ENCODE measurements at regions not wholly inside any gene's neighbourhood (a gene's known extent, or its start where the extent isn't known, plus 50 kb on each side); places are given as distances from the start of the nearest gene placed in this dataset.
"Not testable (repeated sequence)": the region's sequence is repeated elsewhere in the genome, so short reads cannot be mapped to it uniquely, and the experiment has no call there.

DNA sequence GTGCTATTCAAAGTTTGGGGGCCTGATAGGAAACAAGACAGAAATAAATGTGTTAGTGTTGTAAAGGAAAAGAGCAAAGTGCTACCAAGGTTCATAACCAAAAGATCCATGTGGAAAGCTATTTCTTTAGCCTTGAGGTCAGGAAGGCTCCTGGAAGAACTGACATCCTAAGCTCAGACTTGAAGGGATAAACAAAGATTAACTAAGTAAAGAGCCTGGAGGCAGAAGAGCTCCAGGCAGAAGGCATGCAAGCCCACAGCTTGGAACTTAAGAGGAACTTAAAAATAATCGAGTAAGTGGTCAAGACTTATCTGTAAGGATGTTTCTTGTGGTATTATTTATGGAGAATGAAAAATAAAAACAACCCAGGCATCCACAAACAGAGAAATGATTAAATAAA is 245.0 kb upstream of the MGAT5 start:
- intact Hi-C loops (cut with micrococcal nuclease): no loop called here

DNA sequence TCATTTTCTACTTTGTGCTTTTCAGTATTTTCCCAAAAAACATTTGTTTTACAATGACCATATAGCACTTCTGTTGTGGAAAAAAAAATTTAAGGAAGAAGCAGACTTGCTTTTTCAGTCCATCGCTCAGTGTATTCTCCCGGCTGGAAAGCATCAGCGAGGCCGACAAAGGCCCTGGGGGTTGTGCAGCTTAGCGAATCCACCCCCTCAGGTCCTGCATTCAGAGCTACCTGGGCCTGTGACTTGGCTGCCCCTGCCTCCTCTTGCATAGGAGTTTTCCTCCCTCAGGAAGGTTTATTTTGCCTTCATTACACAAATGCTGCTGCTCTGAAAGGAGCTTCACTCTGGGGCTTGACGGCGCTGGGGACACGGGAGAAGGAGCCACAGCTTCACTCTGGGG is 244.4 kb upstream of the MGAT5 start:
- intact Hi-C loops (cut with micrococcal nuclease): no loop called here

DNA sequence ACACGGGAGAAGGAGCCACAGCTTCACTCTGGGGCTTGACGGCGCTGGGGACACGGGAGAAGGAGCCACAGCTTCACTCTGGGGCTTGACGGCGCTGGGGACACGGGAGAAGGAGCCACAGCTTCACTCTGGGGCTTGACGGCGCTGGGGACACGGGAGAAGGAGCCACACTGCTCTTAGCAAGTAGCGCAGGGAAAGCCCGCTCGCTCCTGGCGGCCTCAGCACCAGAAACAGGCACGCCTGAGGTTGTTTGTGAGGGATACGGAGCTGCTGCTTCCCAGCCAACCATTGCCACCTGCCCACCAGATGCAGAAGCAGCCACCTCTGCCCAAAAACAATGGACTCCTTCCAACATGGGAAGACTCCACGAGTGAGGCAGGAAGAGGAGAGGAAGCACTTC is 244.0 kb upstream of the MGAT5 start:
- intact Hi-C loops (cut with micrococcal nuclease): not testable (repeated sequence)

DNA sequence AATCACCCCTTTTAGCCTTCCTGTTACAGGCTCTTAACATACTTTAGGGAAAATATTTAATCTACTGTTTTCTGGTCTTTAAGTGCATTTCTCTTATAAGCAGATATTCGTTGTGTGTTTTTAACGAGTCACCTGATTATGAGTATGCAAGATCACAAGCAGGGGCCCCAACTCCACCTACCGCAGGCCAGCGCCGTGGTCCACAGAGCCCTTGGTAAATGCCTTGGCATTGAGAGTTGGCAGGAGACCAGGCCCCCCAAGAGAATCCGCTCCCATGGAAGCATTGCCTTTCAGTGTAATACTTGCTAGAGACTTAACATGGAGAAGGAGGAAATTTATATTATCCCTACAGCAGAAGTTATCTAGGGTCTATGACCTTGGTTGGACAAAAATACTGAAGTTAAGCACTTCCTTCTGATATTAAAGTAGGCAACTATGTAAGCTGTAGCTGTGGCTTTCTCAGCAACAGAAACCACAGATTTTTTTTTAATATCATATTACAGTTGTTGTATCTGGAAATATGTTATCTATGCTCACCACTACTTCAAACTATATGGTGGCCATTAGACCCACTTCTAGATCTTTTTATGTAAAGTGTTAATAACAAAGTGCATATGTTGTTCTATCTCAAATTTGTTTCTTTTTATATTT is 241.8 kb upstream of the MGAT5 start:
- intact Hi-C loops (cut with micrococcal nuclease): no loop called here

DNA sequence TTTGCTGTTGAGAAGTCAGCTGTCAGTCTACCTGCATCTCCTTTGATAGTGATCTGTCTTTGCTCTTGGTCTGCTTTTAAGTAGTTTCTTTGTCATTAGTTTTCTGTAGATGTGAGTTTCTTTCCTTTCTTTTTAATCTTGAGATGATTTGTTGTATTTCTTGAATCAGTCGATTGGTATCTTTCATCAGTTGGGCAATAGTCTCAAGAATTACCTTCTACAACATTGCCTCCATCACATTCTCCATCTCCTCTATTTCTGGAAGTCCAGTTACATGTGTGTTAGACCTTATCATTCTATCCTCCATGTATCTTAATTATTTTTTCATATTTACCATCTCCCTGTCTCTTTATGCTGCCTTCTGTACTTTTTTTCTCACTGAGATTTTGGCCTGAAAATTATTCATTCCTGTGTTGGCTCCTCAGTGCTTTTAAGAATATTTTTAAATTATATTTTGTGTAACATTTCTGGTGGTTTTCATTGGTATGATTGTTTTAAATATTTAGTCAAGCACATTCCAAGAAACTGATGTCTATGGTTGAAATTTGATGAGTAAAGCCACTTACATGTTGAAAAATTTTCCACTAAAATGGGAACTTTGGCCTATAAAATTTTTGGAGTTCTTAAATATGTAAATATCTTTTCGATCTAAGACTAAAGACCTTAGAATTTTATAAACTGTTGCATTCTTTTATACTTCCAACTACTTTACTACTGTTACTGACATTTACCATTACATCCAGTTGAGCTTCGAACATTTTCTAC is 239.5 kb upstream of the MGAT5 start:
- intact Hi-C loops (cut with micrococcal nuclease): no loop called here

DNA sequence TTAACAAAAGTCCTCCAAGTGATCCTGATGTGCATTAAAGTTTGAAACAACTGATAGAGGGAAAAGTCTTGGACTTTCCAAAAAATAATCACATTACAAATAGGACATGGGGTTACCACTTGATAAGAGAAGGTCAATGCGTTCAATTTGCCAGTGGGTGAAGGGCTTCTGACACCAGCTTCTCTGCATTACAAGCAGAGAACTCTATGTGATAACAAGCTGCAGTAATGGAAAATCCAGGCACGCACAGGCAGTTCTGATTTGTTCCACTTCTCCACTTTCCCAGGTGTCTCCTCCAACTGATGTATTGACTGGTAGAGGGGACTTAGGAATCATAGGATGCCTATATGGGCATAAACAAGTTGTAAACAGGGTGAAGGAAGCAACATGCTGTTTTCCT is 234.0 kb upstream of the MGAT5 start:
- intact Hi-C loops (cut with micrococcal nuclease): no loop called here

DNA sequence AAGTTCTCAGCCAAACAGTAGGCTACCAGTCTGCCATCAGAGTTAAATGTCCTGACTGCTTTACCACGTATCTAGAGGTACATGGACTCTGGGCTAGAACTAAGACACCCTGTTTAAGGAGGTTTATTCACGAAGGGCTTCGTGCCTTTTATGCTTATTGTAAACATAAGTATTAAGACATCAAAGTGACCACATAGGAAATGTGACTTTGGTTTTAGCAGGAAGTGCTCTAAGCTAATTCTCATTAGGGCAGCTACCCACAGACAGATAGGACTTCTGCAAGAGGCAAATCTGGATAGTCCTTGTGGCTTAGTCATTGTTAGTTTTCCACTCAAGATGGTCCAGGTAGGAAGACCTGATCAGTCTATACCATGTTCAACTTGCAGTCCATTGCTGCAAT is 233.3 kb upstream of the MGAT5 start:
- intact Hi-C loops (cut with micrococcal nuclease): no loop called here

DNA sequence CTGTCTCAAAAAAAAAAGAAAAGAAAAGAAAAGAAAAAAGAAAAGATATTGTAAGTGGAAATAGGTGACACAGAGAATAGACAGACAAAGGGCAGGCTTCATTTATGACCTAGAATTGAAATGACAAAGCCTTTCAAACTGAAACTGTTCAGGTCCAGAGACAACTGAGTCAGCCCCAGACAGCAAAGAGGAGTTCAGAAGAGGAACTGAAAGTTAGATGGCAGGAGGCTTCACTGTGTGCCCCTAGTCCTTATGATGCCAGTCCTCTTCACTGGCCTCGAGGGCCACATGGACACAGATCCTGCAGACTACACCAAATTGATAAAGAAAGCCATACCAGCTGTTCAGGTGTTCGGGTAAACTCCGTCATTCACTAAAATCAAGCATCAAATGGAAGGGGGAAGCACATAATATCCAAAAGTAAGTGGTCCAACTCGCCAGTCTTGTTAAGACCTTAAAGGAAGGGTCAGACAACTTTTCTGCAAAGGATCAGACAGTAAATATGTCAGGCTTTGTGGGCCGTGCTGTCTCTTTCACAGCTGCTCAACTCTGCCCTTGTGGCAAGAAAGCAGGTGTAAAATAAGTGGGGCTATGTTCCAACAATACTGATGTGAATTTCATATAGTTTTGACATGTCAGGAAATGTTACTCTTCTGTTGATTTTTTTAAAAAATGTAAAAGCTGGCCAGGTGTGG is 231.9 kb upstream of the MGAT5 start:
- intact Hi-C loops (cut with micrococcal nuclease): no loop called here

DNA sequence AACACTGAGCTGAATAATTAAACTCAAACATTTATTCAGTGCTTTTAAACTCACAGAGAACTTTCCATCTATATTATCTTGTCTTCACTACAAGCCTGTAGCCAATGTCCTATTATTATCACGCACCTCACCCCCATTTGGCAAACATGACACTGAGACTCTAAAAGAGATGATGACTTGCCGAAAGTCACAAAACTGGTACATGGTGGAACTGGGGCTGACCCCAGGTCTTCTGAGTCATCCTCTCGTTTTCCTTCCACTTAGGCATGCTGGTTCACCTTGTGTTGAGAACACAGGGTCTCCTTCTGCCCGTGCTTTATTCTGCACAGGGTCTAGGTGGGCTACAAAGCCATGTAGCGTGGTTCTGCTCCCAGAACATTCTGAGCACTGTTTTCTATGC is 230.0 kb upstream of the MGAT5 start:
- intact Hi-C loops (cut with micrococcal nuclease): no loop called here

DNA sequence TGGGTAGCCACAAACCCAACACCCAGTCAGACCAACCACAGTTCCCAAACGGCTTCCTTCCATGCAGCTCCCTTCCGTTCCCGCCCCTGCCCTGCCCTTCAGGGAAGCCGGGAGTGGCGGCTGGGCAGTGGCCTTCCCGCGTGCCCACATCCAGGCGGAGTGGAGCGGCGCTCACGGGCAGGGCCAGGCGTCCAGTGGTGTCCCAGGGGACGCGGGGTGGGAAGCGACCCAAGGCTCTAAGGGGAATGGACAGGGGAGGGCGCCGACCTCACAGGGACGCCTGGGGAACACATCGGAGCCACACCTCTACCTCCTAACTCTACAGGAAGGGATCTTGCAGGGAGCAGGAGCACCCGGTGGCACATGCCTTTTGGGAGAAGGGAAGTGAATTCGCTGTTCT is 225.9 kb upstream of the MGAT5 start:
- intact Hi-C loops (cut with micrococcal nuclease): no loop called here

DNA sequence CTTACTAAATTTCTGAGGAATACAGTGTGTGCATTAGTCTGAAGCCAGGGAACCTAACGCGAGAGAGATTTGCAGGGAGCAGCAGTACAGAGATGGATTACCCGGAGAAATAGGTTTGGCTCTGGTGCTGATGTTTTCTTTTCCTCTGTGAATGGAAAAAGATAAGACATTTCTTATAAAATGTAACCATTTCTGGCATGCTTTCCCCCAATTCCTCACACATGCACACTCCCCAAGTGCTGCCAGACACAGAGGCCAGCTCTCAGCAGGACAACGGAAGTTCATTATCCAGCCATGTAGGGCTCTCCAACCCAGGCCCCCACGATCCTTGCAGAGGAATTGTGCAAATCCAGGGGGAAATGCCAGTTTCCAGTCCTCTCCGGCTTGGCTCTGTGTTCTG is 224.5 kb upstream of the MGAT5 start:
- intact Hi-C loops (cut with micrococcal nuclease): no loop called here

DNA sequence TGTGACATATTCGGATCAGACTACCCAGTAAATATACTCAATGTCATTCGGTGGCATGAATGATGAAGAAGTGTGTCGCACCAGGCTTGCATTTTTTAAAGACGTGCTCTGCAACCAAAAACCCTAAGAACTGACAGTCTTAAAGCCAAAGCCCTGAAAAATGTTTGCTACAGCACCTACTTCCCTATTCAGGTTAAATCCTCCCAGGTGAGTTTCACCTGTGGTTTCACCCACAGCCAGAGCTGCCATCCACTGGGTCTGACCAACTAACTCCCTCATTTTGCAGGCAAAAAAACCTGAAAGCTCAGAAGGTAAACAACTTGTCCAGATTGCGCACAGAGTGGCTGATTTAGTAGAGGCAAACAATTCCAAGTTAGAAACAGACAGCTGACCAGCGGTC is 222.3 kb upstream of the MGAT5 start:
- intact Hi-C loops (cut with micrococcal nuclease): no loop called here

DNA sequence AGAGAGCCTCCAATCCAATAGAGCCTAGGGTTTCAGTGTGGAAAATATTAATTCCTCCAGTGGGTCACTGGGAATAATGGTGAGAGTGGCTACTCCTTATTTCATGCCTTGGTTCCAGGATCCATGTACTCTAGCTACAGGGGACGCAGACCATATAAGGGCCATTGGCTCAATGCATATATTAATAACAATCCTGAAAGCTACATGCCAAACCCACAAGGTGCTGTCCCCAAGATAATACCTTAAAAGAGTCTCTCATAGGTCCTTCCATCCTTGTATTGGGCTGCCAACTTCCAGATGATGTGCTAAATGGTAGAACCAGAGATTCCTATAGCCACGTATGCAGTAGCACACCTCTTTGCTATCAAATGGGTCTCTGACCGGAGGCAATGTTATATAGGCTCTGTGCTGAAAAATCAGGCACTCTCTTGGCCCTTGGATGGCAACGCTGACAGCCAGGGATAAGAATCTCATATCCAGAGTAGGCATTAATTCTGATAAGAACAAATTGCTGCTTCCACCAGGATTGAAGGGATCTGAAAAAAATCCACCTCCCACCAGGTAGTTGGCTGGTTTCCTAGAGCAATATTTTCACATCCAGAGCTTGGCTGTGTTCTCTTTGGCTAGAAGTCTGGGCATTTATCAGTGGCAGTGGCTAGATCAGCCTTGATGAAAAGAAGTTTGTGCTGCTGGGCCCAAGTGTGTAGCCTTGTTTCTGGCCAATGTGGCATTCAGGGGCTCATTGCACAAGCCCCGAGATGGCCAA is 218.1 kb upstream of the MGAT5 start:
- intact Hi-C loops (cut with micrococcal nuclease): no loop called here

DNA sequence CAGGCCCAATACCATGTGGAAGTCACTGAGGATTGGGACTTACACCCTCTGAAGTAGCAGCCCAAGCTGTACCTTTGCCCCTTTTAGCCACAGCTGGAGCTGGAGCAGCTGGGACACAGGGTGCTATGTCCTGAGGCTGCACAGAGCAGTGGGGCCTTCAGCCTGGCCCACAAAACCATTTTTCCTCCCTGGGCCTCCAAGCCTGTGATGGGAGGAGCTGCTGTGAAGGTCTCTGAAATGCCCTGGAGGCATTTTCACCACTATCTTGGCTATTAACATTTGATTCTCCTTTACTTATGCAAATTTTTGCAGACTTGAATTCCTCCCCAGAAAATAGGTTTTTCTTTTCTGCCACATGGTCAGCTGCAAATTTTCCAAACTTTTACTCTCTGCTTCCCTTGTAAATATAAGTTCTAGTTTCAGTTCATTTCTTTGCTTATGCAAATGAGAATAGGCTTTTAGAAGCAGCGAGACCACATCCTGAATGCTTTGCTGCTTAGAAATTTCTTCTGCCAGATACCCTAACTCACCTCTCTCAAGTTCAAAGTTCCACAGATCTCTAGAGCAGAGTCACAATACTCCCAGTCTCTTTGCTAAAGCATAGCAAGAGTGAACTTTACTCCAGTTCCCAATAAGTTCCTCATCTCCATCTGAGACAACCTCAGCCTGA is 213.8 kb upstream of the MGAT5 start:
- intact Hi-C loops (cut with micrococcal nuclease): no loop called here

DNA sequence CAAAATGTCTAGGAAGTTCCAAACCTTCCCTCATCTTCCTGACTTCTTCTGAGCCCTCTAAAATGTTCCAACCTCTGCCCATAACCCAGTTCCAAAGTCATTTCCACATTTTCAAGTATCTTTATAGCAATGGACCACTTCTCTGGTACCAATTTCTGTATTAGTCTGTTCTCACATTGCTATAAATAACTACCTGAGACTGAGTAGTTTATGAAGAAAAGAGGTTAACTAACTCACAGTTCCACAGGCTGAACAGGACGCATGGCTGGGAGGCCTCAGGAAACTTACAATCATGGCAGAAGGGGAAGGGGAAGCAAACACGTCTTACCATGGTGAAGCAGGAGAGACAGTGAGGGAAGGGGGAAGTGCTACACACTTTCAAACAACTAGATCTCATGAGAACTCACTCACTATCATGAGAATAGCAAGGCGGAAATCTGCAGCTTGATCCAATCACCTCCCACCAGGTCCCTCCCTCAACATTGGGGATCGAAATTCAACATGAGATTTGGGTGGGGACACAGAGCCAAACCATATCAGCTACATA is 213.2 kb upstream of the MGAT5 start:
- intact Hi-C loops (cut with micrococcal nuclease): not testable (repeated sequence)

DNA sequence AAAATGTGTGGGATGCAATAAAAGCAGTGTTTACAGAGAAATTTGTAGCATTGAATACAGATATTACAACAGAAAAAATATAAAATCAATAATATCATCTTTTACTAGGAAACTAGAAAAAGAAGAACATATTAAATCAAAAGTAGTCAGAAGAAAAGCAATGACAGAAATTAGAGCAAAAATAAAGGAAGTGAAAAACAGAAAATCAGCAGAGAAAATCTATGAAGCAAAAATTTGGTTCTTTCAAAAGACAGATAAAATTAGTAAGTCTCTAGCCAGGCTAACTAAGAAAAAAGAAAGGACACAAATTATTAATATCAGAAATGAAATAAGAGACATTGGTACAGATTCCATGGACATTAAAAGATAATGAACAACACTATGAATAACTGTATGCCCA is 212.0 kb upstream of the MGAT5 start:
- intact Hi-C loops (cut with micrococcal nuclease): no loop called here

DNA sequence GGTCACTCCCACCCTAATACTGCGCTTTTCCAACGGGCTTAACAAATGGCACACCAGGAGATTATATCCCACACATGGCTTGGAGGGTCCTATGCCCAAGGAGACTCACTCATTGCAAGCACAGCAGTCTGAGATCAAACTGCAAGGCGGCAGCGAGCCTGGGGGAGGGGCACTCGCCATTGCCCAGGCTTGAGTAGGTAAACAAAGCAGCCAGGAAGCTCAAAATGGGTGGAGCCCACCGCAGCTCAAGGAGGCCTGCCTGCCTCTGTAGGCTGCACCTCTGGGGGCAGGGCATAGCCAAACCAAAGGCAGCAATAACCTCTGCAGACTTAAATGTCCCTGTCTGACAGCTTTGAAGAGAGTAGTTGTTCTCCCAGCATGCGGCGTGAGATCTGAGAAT is 210.8 kb upstream of the MGAT5 start:
- intact Hi-C loops (cut with micrococcal nuclease): not testable (repeated sequence)

DNA sequence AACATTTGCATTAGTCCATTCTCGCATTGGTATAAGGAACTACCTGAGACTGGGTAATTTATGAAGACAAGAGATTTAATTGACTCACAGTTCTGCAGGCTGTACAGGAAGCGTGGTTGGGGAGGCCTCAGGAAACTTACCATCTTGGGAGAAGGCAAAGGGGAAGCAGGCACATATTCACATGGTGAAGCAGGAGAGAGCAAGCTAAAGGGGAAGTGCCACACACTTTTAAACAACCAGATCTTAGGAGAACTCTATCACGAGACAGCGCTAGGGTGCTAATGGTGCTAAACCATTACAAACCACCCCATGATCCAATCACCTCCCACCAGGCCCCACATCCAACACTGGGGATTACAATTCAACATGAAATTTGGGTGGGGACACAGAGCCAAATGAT is 201.7 kb upstream of the MGAT5 start:
- intact Hi-C loops (cut with micrococcal nuclease): no loop called here

DNA sequence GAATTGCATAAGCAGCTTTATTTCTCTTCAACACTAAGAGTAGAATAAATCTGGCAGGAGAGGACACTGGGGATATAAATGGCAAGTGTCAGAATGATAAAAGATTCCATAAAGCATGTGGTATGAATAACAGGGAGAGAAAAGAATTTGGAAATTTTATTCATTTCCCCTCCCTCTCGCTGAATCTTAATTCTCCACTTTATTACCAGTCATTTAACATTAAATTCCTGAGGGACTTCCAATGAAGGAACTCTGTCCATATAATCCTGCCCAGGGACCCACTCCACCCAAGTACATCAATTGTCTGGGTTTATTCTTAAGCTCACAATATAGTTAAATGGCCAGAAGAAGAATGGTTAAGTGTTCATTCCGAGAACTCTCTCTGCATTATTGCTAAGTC is 197.7 kb upstream of the MGAT5 start:
- intact Hi-C loops (cut with micrococcal nuclease): no loop called here

DNA sequence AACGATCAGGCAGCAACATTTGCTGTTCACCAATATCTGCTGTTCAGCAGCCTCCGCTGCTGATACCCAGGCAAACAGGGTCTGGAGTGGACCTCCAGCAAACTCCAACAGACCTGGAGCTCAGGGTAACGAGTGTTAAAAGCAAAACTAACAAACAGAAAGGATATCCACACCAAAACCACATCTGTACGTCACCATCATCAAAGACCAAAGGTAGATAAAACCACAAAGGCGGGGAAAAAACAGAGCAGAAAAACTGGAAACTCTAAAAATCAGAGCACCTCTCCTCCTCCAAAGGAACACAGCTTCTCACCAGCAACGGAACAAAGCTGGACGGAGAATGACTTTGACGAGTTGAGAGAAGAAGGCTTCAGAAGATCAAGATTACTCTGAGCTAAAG is 192.8 kb upstream of the MGAT5 start:
- intact Hi-C loops (cut with micrococcal nuclease): not testable (repeated sequence)

DNA sequence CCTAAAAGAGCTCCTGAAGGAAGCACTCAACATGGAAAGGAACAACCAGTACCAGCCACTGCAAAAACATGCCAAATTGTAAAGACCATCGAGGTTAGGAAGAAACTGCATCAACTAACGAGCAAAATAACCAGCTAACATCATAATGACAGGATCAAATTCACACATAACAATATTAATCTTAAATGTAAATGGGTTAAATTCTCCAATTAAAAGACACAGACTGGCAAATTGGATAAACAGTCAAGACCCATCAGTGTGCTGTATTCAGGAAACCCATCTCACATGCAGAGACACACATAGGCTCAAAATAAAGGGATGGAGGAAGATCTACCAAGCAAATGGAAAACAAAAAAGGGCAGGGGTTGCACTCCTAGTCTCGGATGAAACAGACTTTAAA is 191.6 kb upstream of the MGAT5 start:
- intact Hi-C loops (cut with micrococcal nuclease): not testable (repeated sequence)

All from T-helper 1 cell treated with Interleukin-12 subunit alpha and Interleukin-12 subunit beta and Interleukin-4 antibody, amounts not matched to agents 30 ng/mL and 1 ng/mL, for 36 hours (primary cell).